Activated T-helper 9 cell treated with anti-CD3 and anti-CD28 coated beads, Interleukin-2, amount 50 U/mL, for 16 hours (primary cell): ENCODE measurements at regions not wholly inside any gene's neighbourhood (a gene's known extent, or its start where the extent isn't known, plus 50 kb on each side); places are given as distances from the start of the nearest gene placed in this dataset.
"Not testable (repeated sequence)": the region's sequence is repeated elsewhere in the genome, so short reads cannot be mapped to it uniquely, and the experiment has no call there.

Experiments used
- DNase-seq: peaks from one replicate; pipeline ENCODE4 v3.0.0-alpha.2; 2020; ENCODE audit warnings: low read depth

GRCh38 chr4:56142088-56142487 is 193.3 kb downstream of the CEP135 start:
- no peak for DNase-seq

- DNase-seq, result no peak
Observed at GRCh38 chr4:56139241-56139827, 190.6 kb downstream of the CEP135 start.

DNA sequence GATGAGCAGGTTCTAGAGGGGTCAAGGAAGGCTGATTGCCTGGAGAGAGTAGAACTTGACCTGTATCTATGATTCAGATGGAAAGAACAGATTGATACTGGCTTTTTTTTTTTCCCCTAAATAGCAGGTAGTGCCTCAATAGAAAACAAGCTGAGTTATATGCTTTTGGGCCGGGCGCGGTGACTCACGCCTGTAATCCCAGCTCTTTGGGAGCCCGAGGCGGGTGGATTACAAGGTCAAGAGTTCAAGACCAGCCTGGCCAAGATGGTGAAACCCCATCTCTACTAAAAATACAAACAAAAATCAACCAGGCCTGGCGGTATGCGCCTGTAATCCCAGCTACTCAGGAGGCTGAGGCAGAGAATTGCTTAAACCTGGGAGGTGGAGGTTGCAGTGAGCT is 186.1 kb downstream of the CEP135 start:
- not testable (repeated sequence) for DNase-seq

GRCh38 chr4:56134266-56134665 is 185.5 kb downstream of the CEP135 start:
- no peak for DNase-seq

DNA sequence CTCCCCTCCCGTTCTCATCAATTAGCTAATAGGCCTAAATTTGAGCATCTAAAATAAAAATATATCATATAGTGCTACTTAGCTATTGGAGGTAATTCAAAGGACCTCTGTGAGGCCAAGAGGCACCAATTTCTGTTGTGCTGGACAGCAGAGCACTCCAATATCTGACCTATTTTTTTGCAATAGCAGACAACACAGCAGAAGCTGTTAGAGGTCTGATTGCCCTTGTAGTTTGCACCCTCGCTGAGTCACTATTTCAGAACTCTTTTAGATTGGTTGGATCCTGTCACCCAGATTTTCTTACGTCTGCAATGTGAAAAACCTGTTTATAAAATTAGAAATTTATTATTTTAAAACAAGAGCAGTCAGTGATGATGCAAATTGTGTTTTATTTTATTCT is 184.1 kb downstream of the CEP135 start:
- no peak for DNase-seq

GRCh38 chr4:56132188-56132587 is 183.4 kb downstream of the CEP135 start:
- DNase-seq, result not testable (repeated sequence)

DNA sequence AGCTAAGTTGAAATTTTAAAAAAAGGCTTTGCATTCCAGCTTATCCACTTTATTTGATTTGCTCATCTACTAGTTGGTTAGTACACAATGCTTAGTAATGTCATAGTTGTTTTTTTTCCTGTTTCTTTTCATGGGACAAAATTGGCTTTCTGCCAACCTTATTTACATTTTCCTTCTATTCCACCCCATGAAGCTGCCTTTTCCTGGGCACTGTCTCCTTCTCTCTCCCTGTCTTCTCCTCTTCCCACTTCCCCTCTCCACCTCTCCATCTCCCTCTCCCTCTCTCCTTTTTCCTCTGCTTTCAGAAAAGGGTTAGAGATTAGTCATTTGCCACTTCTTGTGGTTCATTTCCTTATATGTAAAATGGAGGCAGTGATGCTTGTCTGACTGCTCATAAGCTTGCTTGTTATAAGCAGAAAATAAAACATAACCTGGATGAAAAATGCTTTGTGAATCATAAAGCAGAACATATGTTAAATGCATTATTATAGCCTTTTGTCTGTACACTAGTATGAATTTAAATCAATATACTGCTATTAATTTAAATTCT is 181.9 kb downstream of the CEP135 start:
- DNase-seq, result no peak

GRCh38 chr4:56129431-56129861 is 180.7 kb downstream of the CEP135 start:
- no peak for DNase-seq

DNA sequence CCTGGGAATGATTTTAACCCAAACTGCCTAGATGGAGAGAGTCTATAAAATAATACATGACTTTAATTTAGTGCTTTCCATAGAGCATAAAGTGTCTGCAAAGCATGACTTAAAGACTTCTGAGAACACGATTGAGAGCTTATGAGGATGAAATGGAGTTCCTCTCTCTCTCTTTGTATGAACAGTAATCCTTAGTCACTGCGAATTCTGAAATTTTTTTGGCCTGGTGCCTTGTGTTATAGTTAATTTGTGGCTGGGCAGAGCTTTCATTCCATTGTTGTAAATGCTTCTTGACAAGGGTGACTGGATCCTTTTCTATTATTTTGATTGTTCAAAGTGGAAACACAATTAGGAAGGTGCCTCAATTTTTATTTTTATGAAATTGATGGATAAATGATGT is 179.5 kb downstream of the CEP135 start:
- no peak for DNase-seq

GRCh38 chr4:56127716-56128115 is 179.0 kb downstream of the CEP135 start:
- no peak for DNase-seq

DNA sequence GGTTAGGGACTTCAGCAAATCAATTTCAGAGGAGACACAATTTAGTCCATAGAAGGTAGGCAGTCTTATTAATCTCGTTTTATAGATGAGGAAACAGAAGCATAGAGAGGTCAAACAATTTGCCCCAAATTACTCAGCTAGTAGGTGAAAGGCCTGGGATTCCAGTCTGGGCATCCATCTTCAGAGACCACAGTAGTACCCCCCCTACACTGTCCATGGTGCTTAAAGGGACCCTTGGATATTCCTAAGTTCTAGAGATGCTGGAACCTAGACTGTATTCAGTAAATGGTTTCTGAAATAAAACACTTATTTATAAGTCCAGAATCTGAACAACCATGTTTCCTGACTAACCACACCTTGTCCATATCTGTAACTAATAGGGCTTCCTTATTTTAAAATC is 174.8 kb downstream of the CEP135 start:
- no peak for DNase-seq

DNA sequence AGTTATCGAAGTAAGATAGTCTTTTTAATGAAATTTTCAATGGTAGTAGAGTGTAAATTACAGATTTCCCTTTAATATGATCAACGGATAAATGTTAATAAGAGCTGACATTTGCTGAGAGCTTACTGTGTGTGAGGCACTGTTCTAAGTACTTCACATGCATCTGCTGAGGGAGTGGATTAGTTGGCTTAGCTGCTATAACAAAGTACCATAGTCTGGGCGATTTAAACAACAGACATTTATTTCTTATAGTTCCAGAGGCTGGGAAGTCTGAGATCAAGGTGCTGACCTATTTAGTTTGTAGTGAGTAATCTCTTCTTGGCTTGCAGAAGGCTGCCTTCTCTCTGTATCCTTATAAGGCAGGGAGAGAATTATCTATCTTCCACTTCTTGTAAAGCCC is 174.3 kb downstream of the CEP135 start:
- DNase-seq, result no peak

GRCh38 chr4:56118845-56119244 is 170.1 kb downstream of the CEP135 start:
- no peak for DNase-seq

GRCh38 chr4:56118055-56118454 is 169.3 kb downstream of the CEP135 start:
- DNase-seq, result no peak

- DNase-seq, result no peak
Observed at GRCh38 chr4:56115898-56116297, 167.2 kb downstream of the CEP135 start.

DNA sequence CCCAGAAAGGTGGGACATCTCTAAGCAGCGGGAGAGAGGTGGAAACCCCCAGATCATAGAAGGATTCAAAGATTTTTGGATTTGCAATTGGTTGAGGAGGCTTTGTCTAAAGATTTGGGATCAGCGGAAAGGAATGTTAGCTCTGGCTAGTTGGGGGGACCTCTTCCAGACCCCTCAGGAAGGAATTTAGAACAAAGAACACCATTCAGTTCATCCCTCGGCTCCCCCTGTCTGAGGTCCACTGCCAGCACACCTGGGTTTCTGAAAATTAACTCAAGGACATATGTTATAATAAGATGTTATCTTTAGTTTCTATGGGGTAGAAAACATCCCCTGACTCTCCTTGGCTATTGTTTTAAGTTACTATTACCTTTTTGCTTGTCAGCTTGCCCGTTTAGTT is 163.6 kb downstream of the CEP135 start:
- DNase-seq, result no peak

- no peak for DNase-seq
Observed at GRCh38 chr4:56106180-56107147, 157.7 kb downstream of the CEP135 start.

GRCh38 chr4:56104188-56104587 is 155.4 kb downstream of the CEP135 start:
- DNase-seq, result no peak

DNA sequence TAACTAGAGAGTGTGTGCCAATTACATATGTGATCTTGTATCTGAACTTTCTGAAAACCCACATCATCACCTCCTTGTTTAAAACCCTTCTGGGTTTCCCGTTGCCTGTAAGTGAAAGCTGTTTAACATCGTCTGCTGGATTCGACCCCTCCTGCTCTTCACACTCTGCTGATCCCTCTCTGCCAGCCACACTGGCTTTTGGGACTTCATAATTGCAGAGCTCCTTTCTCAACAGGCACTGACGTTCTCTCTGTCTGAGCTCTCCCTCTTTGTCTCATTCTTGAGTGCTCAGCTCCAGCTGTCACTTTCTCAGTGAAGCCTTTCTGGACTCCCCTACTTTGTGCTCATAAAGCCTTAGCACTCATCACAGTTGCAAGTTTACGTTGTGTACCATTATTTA is 153.9 kb downstream of the CEP135 start:
- no peak for DNase-seq

DNA sequence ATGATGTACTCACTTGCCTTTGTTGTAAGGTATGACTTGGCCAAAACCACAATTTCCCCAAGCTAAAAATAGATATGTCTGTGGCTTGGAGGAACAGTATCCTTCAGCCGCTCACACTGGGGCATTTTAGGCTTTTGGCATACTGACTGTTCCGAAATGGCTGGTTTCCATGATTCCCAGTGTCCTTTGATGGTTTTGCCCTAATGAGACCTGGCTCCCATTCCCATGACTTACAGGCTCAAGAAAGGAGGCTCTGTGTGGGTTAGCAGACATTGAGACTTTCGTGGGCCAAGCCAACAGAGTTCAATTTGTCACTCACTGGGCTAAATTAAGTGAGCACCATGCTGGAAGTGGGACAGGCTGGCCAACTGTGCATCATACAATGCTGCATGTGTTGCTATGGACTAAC is 150.6 kb downstream of the CEP135 start:
- no peak for DNase-seq

DNA sequence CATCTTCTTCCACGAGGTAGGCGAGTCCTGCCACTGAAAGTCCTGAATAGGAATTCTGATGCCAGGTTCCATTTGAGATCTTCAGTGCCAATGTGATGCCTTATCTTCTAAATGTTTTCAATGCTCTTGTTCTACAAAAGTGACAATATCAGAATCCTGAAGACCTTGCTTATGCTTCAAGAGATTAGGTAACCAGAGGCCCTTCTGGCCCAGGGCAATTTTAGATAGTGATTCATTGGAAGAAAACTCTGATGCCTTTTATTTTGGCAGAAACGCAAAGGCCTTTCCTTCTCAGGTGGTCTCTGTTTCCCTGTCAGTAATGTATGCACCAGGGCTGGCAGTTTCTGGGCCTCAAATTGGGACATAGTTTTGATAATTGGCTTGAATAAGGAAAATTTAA is 144.8 kb downstream of the CEP135 start:
- DNase-seq, result no peak

DNA sequence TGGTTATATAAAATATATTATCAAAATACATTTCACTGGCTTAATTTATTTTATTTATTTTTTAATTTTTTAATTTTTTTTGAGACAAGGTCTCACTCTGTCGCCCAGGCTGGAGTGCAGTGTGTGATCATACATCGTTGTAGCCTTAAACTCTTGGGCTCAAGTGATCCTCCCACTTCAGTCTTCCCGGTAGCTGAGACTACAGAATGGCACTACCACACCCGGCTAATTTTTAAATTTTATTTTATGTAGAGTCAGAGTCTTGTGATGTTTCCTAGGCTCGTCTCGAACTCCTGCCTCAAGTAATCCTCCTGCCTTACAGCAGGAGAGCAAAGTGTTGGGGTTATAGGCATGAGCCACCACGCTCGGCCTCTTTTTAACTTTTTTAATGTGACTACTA is 143.8 kb downstream of the CEP135 start:
- DNase-seq, result no peak

GRCh38 chr4:56086561-56086960 is 137.8 kb downstream of the CEP135 start:
- no peak for DNase-seq
